ENCODE measurements at regions not wholly inside any gene's neighbourhood (a gene's known extent, or its start where the extent isn't known, plus 50 kb on each side); places are given as distances from the start of the nearest gene placed in this dataset.

- no peak for TF ChIP-seq CTCF (optimal IDR thresholded peaks at IDR 0.05 in 1 of 3, IDR thresholded peaks at IDR 0.05 in 1 of 3, conservative IDR thresholded peaks at IDR 0.05 in 1 of 3; ENCODE audit: extremely low read depth in 1 of 3, insufficient read depth in 2 of 3, low read length in 3 of 3)
- TF ChIP-seq EZH2 (IDR thresholded peaks at IDR 0.05; ENCODE audit: low read length) = no peak
Observed at GRCh38 chr6:120211955-120212792, 862.6 kb upstream of the MAN1A1 start.

All from keratinocyte (primary cell).